Occipital lobe (tissue), 1 donor: ENCODE measurements at regions not wholly inside any gene's neighbourhood (a gene's known extent, or its start where the extent isn't known, plus 50 kb on each side); places are given as distances from the start of the nearest gene placed in this dataset.

Experiments used
- DNase-seq: peaks from one replicate; lab custom pipeline; 2025; lab: John Stamatoyannopoulos, UW

GRCh38 chr9:79250806-79251205, 321.0 kb upstream of the TLE4 start:
- DNase-seq: no peak

GRCh38 chr9:79254900-79255650, 316.7 kb upstream of the TLE4 start:
- DNase-seq: no peak

GRCh38 chr9:79255651-79256260, 316.0 kb upstream of the TLE4 start:
- no peak for DNase-seq

GRCh38 chr9:79256691-79257213, 315.0 kb upstream of the TLE4 start:
- peak; percentile 3 for DNase-seq

- DNase-seq: no peak
Measured at GRCh38 chr9:79257228-79257781, 314.5 kb upstream of the TLE4 start.

- DNase-seq: no peak
Measured at GRCh38 chr9:79257790-79258351, 313.9 kb upstream of the TLE4 start.

GRCh38 chr9:79259858-79260257, 311.9 kb upstream of the TLE4 start:
- no peak for DNase-seq

- no peak for DNase-seq
Measured at GRCh38 chr9:79263628-79264027, 308.1 kb upstream of the TLE4 start.

GRCh38 chr9:79264041-79264440, 307.7 kb upstream of the TLE4 start:
- no peak for DNase-seq

GRCh38 chr9:79264511-79265355, 307.0 kb upstream of the TLE4 start:
- DNase-seq: no peak

- DNase-seq: no peak
Measured at GRCh38 chr9:79266986-79267385, 304.8 kb upstream of the TLE4 start.

GRCh38 chr9:79268806-79269205, 303.0 kb upstream of the TLE4 start:
- no peak for DNase-seq

- no peak for DNase-seq
Measured at GRCh38 chr9:79273311-79273710, 298.5 kb upstream of the TLE4 start.

- DNase-seq: no peak
Measured at GRCh38 chr9:79279356-79279755, 292.4 kb upstream of the TLE4 start.

- no peak for DNase-seq
Measured at GRCh38 chr9:79280691-79281090, 291.1 kb upstream of the TLE4 start.

- no peak for DNase-seq
Measured at GRCh38 chr9:79284081-79284480, 287.7 kb upstream of the TLE4 start.

GRCh38 chr9:79286992-79287707, 284.6 kb upstream of the TLE4 start:
- no peak for DNase-seq

GRCh38 chr9:79287708-79288290, 284.0 kb upstream of the TLE4 start:
- DNase-seq: no peak

GRCh38 chr9:79289856-79290255, 281.9 kb upstream of the TLE4 start:
- no peak for DNase-seq

- DNase-seq: no peak
Measured at GRCh38 chr9:79292731-79293280, 279.0 kb upstream of the TLE4 start.
